WTC11 (cell line): ENCODE measurements at regions not wholly inside any gene's neighbourhood (a gene's known extent, or its start where the extent isn't known, plus 50 kb on each side); places are given as distances from the start of the nearest gene placed in this dataset.

ENCODE experiments used
- ATAC-seq: fragments of 200-7000 bp; cut with Tn5 transposase; 2 replicates; pipeline ENCODE4 v1.10.0; 2021; ENCODE audit warnings: mild to moderate bottlenecking, moderate library complexity
- CTCF ChIA-PET: fragments of 300-600 bp; sonication (Branson Sonifier 250); formaldehyde crosslinking; loops from one replicate; lab custom pipeline; 2021; ENCODE audit warnings: antibody characterized with exemption; lab: Charles Lee
- POLR2A ChIA-PET: fragments of 350-600 bp; sonication (Branson Sonifier 250); formaldehyde crosslinking; loops from one replicate; lab custom pipeline; 2021; ENCODE audit warnings: antibody characterized with exemption; lab: Charles Lee
- DNase-seq: peaks from one replicate; pipeline ENCODE4 v3.0.0; 2021; ENCODE audit warnings: low spot score
- H3K27ac Mint-ChIP-seq: 2 replicates; pipeline ENCODE4 v1.8.0; 2021; ENCODE audit warnings: mixed read lengths
- H3K27me3 Mint-ChIP-seq: 2 replicates; pipeline ENCODE4 v1.8.0; 2021; ENCODE audit warnings: low read depth, mild to moderate bottlenecking, moderate library complexity, mixed read lengths
- H3K36me3 Mint-ChIP-seq: 2 replicates; pipeline ENCODE4 v1.8.0; 2021; ENCODE audit warnings: mixed read lengths
- H3K4me1 Mint-ChIP-seq: 2 replicates; pipeline ENCODE4 v1.8.0; 2022; ENCODE audit warnings: mixed read lengths
- H3K4me3 Mint-ChIP-seq: 2 replicates; pipeline ENCODE4 v1.8.0; 2021; ENCODE audit warnings: mild to moderate bottlenecking, moderate library complexity, mixed read lengths
- H3K9me3 Mint-ChIP-seq: 2 replicates; pipeline ENCODE4 v1.8.0; 2021; ENCODE audit warnings: mixed read lengths
- CREB1 ChIP-seq: sonication (generic); formaldehyde crosslinking; IDR thresholded peaks from 2 replicates; pipeline ENCODE4 v1.8.0; 2023; ENCODE audit warnings: mild to moderate bottlenecking, missing genetic modification reagents
- ELF4 ChIP-seq: sonication (generic); formaldehyde crosslinking; IDR thresholded peaks from 2 replicates; pipeline ENCODE4 v1.8.1; 2022; ENCODE audit warnings: low read depth, mild to moderate bottlenecking, moderate library complexity, missing genetic modification reagents
- ESRRA ChIP-seq: sonication (generic); formaldehyde crosslinking; IDR thresholded peaks from 2 replicates; pipeline ENCODE4 v1.8.1; 2022; ENCODE audit warnings: mild to moderate bottlenecking, missing genetic modification reagents, borderline replicate concordance
- ETV6 ChIP-seq: sonication (generic); formaldehyde crosslinking; IDR thresholded peaks from 2 replicates; pipeline ENCODE4 v1.8.1; 2022; ENCODE audit warnings: mild to moderate bottlenecking, missing genetic modification reagents
- FOXP1 ChIP-seq: sonication (generic); formaldehyde crosslinking; IDR thresholded peaks from 2 replicates; pipeline ENCODE4 v1.8.0; 2022; ENCODE audit warnings: missing genetic modification reagents, mild to moderate bottlenecking, moderate library complexity, borderline replicate concordance
- GABPB1 ChIP-seq: sonication (generic); formaldehyde crosslinking; IDR thresholded peaks from 2 replicates; pipeline ENCODE4 v1.8.1; 2023; ENCODE audit warnings: mild to moderate bottlenecking, missing genetic modification reagents
- IRF2 ChIP-seq: sonication (generic); formaldehyde crosslinking; IDR thresholded peaks from 2 replicates; pipeline ENCODE4 v1.8.0; 2022; ENCODE audit warnings: low read depth, missing genetic modification reagents, borderline replicate concordance
- KAT7 ChIP-seq: sonication (generic); formaldehyde crosslinking; IDR thresholded peaks from 2 replicates; pipeline ENCODE4 v1.8.1; 2023; ENCODE audit warnings: missing genetic modification reagents, mild to moderate bottlenecking, borderline replicate concordance
- MXD4 ChIP-seq: fragments of 250-450 bp; sonication (Bioruptor Pico); IDR thresholded peaks from 2 replicates; pipeline ENCODE4 v1.8.0; 2021; ENCODE audit warnings: mild to moderate bottlenecking, moderate library complexity, borderline replicate concordance
- NFATC4 ChIP-seq: fragments of 250-450 bp; sonication (Bioruptor Pico); IDR thresholded peaks from 2 replicates; pipeline ENCODE4 v1.9.0; 2021; ENCODE audit warnings: mild to moderate bottlenecking
- NR1H2 ChIP-seq: sonication (generic); formaldehyde crosslinking; IDR thresholded peaks from 2 replicates; pipeline ENCODE4 v1.9.0; 2021; ENCODE audit warnings: mild to moderate bottlenecking, moderate library complexity, missing genetic modification reagents
- NR3C1 ChIP-seq: sonication (generic); formaldehyde crosslinking; conservative IDR thresholded peaks from 2 replicates; pipeline ENCODE4 v1.8.1; 2023; ENCODE audit warnings: low read depth, mild to moderate bottlenecking, missing genetic modification reagents
- RELA ChIP-seq: sonication (generic); formaldehyde crosslinking; IDR thresholded peaks from 2 replicates; pipeline ENCODE4 v1.8.1; 2022; ENCODE audit warnings: missing genetic modification reagents, mild to moderate bottlenecking, borderline replicate concordance
- SMAD3 ChIP-seq: sonication (generic); formaldehyde crosslinking; IDR thresholded peaks from 2 replicates; pipeline ENCODE4 v1.8.0; 2022; ENCODE audit warnings: missing genetic modification reagents, mild to moderate bottlenecking, borderline replicate concordance
- TEAD1 ChIP-seq: sonication (generic); formaldehyde crosslinking; IDR thresholded peaks from 2 replicates; pipeline ENCODE4 v1.8.0; 2022; ENCODE audit warnings: mild to moderate bottlenecking, missing genetic modification reagents
- TEAD4 ChIP-seq: sonication (generic); formaldehyde crosslinking; IDR thresholded peaks from 2 replicates; pipeline ENCODE4 v1.8.0; 2022; ENCODE audit warnings: mild to moderate bottlenecking, missing genetic modification reagents
- TP53 ChIP-seq: sonication (generic); formaldehyde crosslinking; IDR thresholded peaks from 2 replicates; pipeline ENCODE4 v1.8.1; 2023; ENCODE audit warnings: mild to moderate bottlenecking, missing genetic modification reagents
- ZNF671 ChIP-seq: fragments of 250-450 bp; sonication (Bioruptor Pico); IDR thresholded peaks from 2 replicates; pipeline ENCODE4 v1.8.0; 2021; ENCODE audit warnings: mild to moderate bottlenecking
- TF ChIP-seq, protein P1 (sequence below): sonication (generic); formaldehyde crosslinking; IDR thresholded peaks from 2 replicates; pipeline ENCODE4 v1.8.0; 2023; ENCODE audit warnings: missing genetic modification reagents
- TF ChIP-seq, protein P2 (sequence below): fragments of 250-450 bp; sonication (Bioruptor Pico); IDR thresholded peaks from 2 replicates; pipeline ENCODE4 v1.8.0; 2021; ENCODE audit warnings: mild to moderate bottlenecking
- TF ChIP-seq, protein P3 (sequence below): sonication (generic); formaldehyde crosslinking; IDR thresholded peaks from 2 replicates; pipeline ENCODE4 v1.8.1; 2023; ENCODE audit warnings: mild to moderate bottlenecking, missing genetic modification reagents, moderate library complexity
- TF ChIP-seq, protein P4 (sequence below): sonication (generic); formaldehyde crosslinking; IDR thresholded peaks from 2 replicates; pipeline ENCODE4 v1.8.0; 2022; ENCODE audit warnings: mild to moderate bottlenecking, missing genetic modification reagents
- TF ChIP-seq, protein P5 (sequence below): fragments of 250-450 bp; sonication (Bioruptor Pico); conservative IDR thresholded peaks from 2 replicates; pipeline ENCODE4 v1.9.0; 2021; ENCODE audit warnings: mild to moderate bottlenecking
- TF ChIP-seq, protein P6 (sequence below): fragments of 250-450 bp; sonication (Bioruptor Pico); IDR thresholded peaks from 2 replicates; pipeline ENCODE4 v2.1.2; 2022; ENCODE audit warnings: mild to moderate bottlenecking, moderate library complexity
- TF ChIP-seq, protein P7 (sequence below): sonication (generic); formaldehyde crosslinking; conservative IDR thresholded peaks from 2 replicates; pipeline ENCODE4 v1.8.1; 2022; ENCODE audit warnings: mild to moderate bottlenecking, missing genetic modification reagents

DNA sequence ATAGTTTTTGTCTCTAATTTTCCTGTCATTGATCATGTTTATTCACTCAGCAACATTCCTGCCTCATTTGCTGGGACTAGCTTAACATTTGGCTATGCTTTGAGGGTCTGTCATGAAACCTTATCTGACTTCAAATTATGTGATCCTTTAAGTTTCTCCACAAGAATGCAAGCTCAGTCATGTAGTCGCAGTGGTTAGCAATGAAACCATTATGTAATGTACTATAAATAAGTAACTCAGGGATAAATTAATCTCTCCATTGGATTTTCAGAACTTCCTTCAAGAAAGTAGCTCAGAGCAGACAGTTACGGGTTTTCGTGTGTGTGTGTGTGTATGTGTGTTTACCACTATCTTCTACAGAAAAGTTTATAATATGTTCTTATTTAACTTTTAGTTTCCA is 993.6 kb downstream of the ADGRL3 start (continued):
- TF ChIP-seq SMAD3 (CRISPR knock-in tag) (no peak), TEAD4 (CRISPR knock-in tag) (no peak)
- TF ChIP-seq, protein P1, sequence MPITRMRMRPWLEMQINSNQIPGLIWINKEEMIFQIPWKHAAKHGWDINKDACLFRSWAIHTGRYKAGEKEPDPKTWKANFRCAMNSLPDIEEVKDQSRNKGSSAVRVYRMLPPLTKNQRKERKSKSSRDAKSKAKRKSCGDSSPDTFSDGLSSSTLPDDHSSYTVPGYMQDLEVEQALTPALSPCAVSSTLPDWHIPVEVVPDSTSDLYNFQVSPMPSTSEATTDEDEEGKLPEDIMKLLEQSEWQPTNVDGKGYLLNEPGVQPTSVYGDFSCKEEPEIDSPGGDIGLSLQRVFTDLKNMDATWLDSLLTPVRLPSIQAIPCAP = no peak

DNA sequence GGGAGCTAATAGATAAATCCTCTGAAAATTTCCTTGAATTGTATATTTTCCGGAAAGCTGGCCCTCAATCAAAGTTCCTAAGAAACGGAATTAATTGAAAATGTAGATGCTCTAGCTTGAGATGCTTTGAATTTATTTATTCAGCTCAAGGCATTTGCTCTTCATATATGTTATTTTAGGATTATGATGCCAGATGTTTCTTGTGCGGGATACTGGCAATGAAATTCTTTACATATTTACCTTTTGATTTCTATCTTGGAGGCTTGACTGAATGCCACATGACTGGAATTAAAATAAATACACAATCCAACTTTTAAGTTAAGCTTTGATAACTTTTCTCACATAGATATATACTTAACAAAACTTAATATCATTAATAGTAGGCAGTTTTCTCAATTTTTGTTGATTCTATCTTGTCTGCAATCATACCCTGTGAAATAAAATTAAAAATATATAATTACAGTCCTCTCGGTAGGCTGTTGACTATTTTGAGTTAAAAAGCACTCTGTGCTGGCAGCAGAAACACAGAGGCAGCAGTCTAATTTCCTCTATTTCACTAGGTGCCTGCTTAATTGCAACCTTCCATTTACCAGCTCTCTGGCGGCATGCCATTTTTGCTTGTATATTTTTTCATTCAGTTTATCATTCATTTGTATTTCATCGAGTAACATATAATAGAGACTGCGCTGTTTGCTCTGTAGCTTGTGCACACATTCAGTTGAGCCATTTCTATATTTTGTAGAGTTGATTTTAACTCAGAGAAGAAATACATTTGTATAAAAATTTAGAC is 991.5 kb downstream of the ADGRL3 start:
- ChIA-PET CTCF (no interaction called here), POLR2A (no interaction called here)
- no peak for DNase-seq
- peaks cover 14% of the 10 kb centered on the region for H3K9me3 Mint-ChIP-seq
- no peak for TF ChIP-seq IRF2
- TF ChIP-seq, protein P2, sequence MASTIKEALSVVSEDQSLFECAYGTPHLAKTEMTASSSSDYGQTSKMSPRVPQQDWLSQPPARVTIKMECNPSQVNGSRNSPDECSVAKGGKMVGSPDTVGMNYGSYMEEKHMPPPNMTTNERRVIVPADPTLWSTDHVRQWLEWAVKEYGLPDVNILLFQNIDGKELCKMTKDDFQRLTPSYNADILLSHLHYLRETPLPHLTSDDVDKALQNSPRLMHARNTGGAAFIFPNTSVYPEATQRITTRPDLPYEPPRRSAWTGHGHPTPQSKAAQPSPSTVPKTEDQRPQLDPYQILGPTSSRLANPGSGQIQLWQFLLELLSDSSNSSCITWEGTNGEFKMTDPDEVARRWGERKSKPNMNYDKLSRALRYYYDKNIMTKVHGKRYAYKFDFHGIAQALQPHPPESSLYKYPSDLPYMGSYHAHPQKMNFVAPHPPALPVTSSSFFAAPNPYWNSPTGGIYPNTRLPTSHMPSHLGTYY = no peak
- TF ChIP-seq, protein P3, sequence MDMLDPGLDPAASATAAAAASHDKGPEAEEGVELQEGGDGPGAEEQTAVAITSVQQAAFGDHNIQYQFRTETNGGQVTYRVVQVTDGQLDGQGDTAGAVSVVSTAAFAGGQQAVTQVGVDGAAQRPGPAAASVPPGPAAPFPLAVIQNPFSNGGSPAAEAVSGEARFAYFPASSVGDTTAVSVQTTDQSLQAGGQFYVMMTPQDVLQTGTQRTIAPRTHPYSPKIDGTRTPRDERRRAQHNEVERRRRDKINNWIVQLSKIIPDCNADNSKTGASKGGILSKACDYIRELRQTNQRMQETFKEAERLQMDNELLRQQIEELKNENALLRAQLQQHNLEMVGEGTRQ (CRISPR knock-in tag) = no peak
- no peak for TF ChIP-seq KAT7 (CRISPR knock-in tag)
- no peak for TF ChIP-seq CREB1 (CRISPR knock-in tag)
- no peak for TF ChIP-seq TP53 (CRISPR knock-in tag)
- no peak for TF ChIP-seq MXD4
- no peak for TF ChIP-seq RELA
- TF ChIP-seq, protein P4, sequence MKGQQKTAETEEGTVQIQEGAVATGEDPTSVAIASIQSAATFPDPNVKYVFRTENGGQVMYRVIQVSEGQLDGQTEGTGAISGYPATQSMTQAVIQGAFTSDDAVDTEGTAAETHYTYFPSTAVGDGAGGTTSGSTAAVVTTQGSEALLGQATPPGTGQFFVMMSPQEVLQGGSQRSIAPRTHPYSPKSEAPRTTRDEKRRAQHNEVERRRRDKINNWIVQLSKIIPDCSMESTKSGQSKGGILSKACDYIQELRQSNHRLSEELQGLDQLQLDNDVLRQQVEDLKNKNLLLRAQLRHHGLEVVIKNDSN = no peak
- TF ChIP-seq, protein P5, sequence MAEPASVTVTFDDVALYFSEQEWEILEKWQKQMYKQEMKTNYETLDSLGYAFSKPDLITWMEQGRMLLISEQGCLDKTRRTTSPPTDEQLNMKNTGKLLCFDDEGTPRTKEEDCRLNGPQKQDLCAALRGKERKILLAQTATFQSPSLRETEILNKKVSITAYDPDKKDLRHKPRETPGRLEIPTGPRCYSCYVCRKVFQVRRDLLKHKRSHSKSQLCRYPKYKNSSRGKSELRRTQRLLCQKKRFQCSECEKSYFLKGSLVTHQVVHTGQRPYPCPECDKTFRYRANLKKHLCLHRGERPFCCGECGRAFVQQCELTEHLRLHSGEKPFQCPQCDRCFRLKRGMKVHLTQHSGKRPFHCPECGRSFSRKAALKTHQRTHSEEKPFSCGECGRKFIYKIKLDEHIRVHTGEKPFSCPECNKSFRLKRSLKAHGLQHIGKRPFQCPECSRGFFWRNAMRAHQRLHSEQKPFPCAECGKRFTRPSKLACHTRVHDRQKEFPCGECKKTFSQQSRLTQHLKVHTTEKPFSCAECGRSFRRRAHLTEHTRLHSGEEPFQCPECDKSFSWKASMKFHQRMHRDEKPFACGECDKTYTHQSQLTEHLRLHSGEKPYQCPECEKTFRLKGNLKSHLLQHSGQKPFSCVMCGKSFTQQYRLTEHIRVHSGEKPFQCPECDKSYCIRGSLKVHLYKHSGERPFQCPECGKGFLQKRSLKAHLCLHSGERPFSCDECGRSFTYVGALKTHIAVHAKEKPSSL (CRISPR knock-in tag) = no peak
- no peaks in the 10 kb centered on the region for H3K36me3 Mint-ChIP-seq
- no peak overlapping the region for H3K4me3 Mint-ChIP-seq
- no peaks in the 10 kb centered on the region for H3K27me3 Mint-ChIP-seq
- no peak for ATAC-seq
- no peak overlapping the region for H3K27ac Mint-ChIP-seq
- no peaks in the 10 kb centered on the region for H3K4me1 Mint-ChIP-seq

DNA sequence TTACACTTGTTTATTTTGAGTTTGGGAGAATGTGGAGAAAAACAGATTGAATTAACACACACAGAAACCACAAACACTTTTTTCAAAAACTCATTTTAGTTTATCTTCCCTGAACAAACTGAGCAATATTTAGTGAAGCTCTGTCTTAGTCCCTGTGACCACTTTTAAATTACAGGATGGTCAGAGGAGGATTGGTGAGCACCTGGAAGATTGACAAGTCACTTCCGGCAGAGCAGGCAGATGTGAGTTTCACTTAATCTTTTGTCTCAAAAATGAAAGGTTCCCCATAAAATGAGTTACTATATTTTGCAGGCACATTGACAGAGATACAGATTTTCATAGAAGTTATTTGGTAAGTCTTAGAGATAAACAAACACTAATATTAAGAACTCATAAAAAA is 970.1 kb downstream of the ADGRL3 start:
- H3K4me1 Mint-ChIP-seq = peaks cover 2% of the 10 kb centered on the region
- CTCF ChIA-PET = no interaction called here
- H3K4me3 Mint-ChIP-seq = no peak overlapping the region
- H3K9me3 Mint-ChIP-seq = peaks cover 19% of the 10 kb centered on the region
- ATAC-seq (no peak), DNase-seq (no peak)
- H3K27ac Mint-ChIP-seq = no peak overlapping the region
- POLR2A ChIA-PET = no interaction called here
- H3K27me3 Mint-ChIP-seq = no peaks in the 10 kb centered on the region
- H3K36me3 Mint-ChIP-seq = peaks cover 11% of the 10 kb centered on the region
- no peak for TF ChIP-seq TP53 (CRISPR knock-in tag)
- no peak for TF ChIP-seq IRF2
- no peak for TF ChIP-seq GABPB1 (CRISPR knock-in tag)
- no peak for TF ChIP-seq TEAD1 (CRISPR knock-in tag)
- no peak for TF ChIP-seq FOXP1 (CRISPR knock-in tag)
- TF ChIP-seq, protein P3 (CRISPR knock-in tag) = no peak
- TF ChIP-seq NFATC4 (CRISPR knock-in tag) = no peak
- TF ChIP-seq, protein P6, sequence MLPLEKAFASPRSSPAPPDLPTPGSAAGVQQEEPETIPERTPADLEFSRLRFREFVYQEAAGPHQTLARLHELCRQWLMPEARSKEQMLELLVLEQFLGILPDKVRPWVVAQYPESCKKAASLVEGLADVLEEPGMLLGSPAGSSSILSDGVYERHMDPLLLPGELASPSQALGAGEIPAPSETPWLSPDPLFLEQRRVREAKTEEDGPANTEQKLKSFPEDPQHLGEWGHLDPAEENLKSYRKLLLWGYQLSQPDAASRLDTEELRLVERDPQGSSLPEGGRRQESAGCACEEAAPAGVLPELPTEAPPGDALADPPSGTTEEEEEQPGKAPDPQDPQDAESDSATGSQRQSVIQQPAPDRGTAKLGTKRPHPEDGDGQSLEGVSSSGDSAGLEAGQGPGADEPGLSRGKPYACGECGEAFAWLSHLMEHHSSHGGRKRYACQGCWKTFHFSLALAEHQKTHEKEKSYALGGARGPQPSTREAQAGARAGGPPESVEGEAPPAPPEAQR (CRISPR knock-in tag) = no peak
- TF ChIP-seq, protein P7, sequence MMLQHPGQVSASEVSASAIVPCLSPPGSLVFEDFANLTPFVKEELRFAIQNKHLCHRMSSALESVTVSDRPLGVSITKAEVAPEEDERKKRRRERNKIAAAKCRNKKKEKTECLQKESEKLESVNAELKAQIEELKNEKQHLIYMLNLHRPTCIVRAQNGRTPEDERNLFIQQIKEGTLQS (CRISPR knock-in tag) = no peak
- no peak for TF ChIP-seq NR1H2 (CRISPR knock-in tag)
- TF ChIP-seq ELF4 = no peak
- no peak for TF ChIP-seq NR3C1
- no peak for TF ChIP-seq ETV6
- no peak for TF ChIP-seq ZNF671 (CRISPR knock-in tag)
- TF ChIP-seq, protein P4 = no peak
- TF ChIP-seq ESRRA (CRISPR knock-in tag) = no peak
